HG03342 (cell line): ENCODE measurements at regions not wholly inside any gene's neighbourhood (a gene's known extent, or its start where the extent isn't known, plus 50 kb on each side); places are given as distances from the start of the nearest gene placed in this dataset.

Experiments used
- ATAC-seq: cut with Tn5 transposase; IDR thresholded peaks from one replicate; pipeline ENCODE4 v1.9.1; 2021; ENCODE audit warnings: mild to moderate bottlenecking, moderate library complexity; ENCODE audit not compliant: unreplicated experiment

DNA sequence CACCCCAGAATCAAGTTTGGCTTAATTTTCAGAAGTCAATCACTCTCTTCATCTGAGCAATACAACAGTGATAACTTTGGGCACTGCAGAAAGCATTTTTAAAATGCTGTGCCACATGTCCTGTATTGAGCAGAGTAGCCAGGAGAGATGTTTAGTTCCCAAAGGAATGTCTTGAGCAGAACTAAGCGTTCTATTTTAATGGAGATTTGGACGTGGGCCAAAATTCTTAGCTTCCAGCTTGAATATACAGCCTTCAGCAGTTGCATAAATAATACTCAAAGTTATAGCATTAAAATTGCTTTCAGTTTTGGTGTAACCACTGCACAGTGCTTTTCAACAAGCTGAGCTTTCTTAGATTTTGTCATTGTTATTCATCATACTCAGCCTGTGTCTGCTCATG is 679.2 kb downstream of the NLGN4X start:
- ATAC-seq: no peak

DNA sequence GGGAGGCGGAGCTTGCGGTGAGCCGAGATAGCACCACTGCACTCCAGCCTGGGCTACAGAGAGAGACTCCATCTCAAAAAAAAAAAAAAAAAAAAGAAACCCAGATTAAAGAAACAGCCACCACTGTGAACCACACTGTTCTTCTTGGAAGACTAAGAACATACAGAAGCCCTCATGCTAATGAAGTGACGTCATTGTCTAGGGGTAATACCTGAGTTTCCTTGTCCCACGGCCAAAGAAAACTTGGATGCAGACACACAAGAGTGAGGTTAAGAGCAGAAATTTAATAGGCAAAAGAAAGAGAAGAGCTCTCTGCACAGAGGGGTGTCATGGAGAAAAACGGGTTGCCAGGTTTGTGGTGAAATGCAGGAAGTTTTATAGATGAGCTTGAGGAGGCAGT is 691.6 kb downstream of the NLGN4X start:
- ATAC-seq: no peak

DNA sequence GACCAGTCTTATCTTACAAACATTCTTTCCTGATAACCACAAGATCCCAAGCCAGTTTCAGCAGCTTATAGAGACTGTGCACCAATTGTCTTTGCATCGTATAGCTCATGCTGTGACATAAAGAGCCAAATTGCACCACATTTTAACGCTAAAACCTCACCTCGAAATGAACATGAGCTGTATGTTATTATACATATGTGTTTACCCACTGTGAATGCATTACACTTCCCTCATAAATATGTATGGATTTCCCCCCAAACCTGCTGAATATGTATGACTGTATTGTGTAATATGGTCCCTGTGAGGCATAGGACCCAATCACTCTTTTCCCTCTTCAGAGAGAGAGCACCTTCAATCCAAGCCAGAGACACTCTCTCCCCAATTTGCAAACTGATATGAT is 692.4 kb downstream of the NLGN4X start:
- no peak for ATAC-seq

DNA sequence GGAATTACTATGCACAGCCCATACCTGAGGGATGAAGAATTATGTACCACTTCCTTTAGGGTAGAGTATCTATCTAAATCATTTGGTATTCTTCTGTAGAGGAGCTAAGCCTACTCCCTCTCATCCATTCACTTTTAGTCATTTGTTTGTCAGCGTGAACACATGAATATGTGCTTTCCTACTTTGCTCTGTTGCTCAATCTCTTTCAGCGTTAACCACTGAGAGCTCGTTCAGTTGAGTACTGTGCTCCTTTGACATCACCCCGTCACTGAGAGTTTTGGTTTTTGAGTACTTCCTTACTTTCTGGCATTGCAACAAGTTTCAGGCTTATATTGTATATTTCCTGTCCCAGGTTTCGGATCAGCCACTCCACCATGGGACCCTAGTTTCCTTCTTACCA is 700.6 kb downstream of the NLGN4X start:
- ATAC-seq: no peak

DNA sequence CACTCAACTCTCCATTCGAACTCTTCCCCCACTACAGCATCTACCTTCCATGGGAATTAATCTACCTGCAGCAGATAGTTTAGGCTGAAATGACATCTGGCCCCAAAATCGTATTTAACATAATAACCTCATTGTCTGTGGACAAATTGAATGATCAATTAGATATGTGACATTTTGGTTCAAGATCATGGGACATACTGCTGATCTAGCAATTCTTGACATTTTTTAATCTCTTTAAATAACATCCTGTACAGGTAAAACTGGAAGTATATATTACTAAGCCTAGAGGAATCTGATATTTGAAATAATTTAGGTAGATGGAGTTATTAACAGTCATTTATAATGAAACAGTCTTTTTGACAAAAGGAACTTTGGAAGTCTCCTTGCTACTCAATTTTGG is 702.5 kb downstream of the NLGN4X start:
- ATAC-seq: no peak

DNA sequence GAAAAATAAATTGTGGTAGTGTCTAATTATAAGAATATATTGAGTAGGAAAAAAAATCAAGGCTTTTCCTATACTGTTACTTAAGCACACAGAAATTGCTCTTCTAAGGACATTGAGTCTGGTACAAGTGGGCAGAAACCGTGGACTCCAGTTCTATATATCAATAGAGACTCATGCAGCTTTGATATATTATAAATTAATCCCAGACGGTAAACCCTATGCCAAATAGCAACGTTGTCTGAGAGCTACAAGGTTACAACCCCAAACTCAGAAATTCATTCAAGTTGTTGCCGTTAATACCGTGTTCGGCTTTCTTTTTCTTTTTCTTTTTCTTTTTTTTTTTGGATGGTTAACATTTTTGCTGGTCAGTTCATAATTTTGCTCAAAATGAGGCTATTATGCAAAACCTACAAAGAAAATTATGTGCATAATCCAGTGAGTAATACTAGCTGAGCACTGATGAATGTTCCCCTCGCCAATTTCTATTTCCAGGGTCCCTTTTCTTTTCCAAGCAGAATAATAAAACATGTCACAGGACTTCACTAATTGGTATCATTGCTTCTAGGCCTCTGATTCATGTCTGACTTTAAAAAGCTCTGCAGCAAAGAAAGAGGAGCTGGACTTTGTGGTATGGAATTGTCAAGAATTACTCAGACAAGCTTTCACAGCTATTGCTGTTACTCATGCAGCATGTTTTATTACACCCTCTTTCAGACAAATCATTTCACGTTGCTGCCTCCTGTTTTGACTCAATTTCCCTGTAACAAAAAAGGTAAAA is 737.7 kb downstream of the NLGN4X start:
- no peak for ATAC-seq

DNA sequence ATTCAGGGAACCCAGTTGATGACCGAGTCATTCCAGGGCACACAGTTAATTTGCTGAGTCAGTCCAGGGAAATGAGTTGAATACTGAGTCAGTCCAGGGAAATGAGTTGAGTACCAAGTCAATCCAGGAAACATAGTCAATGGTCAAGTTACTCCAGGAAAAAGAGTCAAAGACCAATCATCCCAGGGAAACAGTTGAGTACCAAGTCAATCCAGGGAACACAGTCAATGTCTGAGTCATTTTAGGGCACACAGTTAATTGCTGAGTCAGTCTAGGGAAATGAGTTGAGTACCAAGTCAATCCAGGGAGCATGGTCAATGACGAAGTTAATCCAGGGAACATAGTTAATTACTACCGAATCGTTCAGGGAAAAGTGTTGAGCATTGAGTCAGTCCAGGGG is 754.4 kb downstream of the NLGN4X start:
- ATAC-seq: no peak

DNA sequence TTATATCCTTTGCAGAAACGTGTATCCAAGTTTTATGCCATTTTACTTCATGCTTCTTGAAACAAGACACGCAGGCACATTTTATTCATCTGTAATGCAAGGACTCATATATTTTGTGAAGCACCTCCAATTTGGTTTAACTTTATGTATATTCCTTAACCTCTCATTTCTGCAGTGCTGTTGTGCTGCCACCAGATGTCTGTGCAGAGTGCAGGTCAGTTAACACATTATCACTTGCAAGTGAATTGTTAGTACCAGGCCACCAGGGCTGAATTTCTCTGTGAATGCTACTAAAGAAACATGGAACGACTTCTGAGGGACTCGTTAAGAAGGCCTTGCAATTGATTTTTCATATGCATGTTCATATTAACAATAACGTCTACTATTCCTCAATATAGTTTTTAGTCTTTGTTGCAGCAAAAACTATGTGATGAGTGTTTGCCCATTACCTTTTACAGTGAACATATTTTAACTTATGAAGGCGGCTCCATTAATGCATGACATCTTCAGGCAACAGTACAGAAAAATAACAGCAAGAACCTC is 770.3 kb downstream of the NLGN4X start:
- no peak for ATAC-seq

DNA sequence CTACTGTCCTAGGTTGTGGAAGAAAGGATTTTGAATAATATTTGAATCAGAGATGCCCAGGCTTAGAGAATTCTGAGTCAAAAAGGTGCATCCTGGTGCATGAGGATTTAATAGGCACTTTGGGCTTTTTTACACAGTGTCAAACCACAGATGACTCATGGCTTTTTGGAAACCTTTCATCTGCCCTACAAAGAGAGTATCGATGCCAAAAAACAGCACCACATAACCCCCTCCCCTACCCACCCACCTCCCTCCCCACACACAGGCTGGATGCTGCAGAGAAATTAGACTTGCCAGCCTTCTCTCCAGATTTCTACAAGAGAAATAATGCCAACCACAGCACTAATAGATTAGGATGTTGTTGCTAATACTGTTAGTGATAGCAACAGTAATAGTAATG is 779.3 kb downstream of the NLGN4X start:
- ATAC-seq: no peak

DNA sequence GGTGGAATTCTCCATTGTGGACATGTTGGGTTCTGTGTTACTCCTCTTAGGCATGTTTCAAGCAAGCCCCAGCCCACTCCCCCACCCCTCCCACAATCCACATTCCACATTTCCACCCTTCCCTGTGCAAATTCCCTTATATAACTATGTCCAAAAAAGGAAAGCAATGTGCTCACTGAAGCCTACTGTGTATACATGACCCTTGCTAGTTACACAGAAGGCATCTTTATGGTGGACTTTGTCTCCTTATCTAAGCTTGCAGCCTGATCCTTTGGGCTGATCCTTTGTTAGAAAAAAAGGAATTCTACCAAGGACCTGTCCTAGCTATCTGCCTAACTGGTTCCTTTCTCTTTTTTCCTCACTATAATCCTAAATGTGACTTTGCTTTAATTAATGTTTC is 796.8 kb downstream of the NLGN4X start:
- ATAC-seq: no peak

DNA sequence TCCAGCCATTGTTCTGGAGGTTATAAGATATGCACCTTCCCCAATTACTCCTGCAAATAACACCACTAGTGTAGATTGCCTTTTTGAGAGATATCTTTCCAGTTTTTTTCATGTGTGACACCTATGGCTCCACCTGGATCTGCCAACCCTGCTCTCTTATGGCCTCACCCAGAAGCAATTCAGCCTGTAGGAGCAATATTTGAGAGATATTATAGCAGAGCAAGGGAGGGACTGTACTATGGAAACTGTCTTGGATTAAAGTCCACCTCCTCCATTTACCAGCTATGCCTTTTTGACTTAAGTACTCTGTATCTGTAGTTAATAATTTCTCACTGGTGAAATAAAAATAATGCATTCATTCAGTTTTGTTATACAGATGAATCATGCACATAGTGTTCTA is 803.5 kb downstream of the NLGN4X start:
- ATAC-seq: no peak

DNA sequence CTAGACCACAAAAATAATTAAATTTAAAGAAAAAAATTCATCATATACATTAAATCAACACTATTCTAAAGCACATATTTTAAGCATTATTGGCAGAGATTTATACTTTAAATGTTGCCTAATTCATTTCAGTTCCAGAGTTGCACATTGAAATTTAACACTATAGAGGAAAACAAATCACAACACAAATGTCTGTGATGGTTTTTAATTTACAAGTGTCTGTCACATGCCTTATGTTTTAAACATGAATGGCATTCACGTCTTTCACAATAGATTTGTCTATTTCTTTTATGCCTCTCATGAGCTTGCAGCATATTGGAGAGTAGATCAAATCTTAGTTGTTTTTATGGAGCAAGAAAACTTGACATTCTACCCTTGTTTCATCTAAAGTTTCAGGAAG is 811.3 kb downstream of the NLGN4X start:
- ATAC-seq: no peak

DNA sequence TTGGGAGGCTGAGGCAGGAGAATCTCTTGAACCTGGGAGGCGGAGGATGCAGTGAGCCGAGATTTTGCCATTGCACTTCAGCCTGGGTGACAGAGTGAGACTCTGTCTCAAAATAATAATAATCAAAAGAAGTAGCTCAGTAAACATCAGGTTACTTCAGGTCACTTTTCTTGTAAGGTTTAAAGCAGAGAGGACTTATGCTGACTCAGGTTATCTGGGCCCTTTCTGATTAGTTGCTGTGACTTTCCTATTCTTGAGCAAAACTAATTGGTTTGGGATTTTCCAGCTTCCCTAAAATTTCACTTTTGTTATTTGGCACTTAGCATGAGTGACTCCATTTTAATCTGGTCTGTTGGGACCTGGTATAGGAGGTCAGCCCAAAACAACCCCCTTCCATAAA is 812.9 kb downstream of the NLGN4X start:
- ATAC-seq: no peak

DNA sequence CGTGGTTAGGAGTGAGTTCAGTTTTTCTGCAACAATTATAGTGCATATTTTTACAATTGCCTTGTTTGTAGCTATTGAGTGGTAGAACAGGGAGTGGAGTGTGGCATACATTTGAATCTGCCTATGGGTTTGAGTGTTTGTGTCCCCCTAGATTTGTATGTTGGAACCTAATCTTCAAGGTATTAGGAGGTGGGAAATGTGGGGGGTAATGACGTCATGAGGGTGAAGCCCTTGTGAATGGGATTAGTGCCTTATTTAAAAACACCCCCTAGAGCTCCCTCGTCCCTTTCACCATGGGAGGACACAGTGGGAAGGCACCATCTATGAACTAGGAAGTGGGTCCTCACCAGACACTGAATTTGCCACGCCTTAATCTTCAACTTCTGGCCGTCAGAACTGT is 819.6 kb downstream of the NLGN4X start:
- ATAC-seq: no peak

DNA sequence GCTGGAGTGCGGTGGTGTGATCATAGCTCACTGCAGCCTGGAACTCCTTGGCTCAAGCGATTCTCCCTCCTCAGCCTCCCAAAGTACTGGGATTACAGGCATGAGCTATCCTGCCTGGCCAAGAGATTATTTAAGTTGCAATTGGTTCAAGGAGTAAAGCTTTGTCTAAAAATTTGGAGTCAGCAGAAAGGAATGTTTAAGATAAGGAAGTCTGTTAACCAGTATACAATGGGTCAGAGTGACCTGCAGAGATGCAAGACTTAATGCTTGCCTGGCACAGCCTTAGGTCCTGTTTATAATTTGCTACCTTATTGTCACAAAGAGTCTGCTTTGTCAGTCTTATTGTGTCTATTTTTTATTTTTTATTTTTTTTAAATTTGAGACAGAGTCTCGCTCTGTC is 826.2 kb downstream of the NLGN4X start:
- ATAC-seq: no peak

DNA sequence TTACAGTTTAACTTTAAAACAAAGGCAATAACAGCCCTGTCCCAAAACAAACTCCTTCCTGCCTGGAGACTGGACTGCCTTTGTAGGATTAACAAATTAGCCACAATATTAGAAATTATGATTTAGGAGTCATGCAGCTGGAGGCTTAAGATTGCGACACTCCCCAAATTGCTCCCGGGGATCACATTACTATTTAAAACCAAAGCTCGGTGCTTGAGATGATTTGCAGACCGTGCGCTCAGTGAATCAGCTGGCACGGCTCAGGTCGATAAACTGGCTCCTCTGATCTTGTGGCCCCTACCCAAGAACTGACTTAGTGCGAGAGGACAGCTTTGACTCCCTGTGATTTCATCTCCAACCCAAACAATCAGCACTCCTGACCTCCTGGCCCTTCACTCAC is 829.3 kb downstream of the NLGN4X start:
- no peak for ATAC-seq

DNA sequence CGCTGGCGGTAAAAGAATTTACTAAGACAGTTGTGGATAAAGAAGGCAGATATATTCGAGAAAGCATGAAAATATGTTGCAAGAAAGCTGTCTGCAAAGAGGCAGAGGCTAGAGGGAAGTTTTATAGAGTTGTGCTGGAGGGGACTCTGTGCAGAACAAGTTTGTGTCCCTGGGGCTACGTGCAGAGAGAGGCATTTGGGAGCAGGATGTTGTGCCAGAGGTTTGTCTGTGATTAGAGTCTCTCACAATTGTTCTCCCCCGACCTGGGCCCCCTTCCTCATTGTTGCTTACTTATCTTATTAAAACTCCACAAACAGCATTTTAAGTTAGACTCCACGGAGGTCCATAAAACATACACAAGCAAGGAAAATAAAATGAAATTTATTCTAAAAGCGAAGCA is 831.3 kb downstream of the NLGN4X start:
- ATAC-seq: no peak

DNA sequence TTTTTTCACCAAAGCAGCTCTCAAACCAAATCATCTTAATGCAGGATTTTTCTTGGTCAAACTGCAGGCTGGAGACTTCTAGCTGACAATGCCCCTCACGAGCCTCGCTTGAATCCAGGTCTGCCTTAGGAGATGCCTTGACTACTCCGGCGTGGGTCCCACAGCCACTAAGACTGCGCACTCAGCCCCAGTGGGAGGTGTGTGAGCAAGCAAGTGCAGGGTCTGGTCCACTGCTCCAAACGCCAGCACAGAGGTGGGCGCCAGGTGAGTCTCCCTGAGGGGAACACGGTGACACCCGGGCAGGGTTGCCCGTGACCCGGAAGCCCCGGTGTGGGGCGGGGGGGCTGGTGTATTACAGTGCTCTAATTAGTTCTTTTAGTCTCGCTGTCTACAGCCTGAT is 838.3 kb downstream of the NLGN4X start:
- ATAC-seq: no peak

DNA sequence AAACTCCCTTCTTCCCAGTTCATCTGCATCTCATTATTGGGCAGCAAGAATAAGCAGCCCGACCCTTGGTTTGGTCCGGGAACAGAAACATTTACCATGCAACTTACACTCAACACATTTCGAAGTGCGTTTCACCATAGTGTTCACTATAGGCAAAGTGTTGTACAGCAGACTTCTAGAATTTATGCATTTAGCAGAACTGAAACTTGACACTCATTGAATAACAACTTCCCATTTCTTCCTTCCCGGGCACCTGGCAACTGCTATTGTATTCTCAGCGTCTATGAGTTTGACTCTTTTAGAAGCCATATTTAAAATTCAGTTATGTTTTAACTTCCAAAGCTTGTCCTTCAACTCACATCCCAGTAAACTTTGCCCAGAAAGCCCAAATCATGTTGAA is 840.6 kb downstream of the NLGN4X start:
- no peak for ATAC-seq

DNA sequence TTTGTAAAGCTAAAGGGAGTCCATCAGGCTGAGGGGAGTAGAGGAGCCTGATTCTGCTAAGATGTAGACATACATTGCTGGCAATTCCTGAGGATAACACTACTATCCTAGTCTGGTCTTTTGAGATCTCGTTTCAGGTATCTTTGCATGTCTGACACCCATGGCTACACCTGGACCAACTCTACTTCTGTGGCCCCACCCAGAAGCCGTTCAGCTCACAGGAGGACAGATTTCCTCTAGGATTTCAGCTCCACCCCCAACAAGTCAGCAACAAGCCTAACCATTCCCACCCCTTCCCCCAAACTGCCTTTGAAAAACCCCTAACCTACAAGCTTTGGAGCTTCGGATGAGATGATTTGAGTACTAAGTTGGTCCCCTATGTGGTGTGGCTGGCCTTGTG is 848.2 kb downstream of the NLGN4X start:
- ATAC-seq: no peak

DNA sequence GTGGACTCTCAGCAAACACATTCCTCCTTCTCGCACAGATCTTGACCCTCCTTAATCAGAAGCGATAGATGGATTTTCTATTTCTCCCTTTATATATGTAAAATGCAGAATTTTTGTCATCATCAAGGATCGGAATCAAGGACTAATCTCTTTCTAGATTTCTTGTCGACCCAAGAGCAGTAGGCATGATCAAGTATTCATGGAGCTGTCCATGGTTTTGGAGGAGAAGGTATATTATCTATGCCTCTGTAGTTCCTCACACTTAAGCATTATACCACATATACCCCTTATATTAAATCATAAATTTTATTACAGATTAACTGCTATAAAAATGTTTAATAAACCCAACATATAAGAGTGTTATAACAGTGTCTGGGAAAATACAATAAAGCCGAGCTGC is 886.8 kb downstream of the NLGN4X start:
- ATAC-seq: no peak

DNA sequence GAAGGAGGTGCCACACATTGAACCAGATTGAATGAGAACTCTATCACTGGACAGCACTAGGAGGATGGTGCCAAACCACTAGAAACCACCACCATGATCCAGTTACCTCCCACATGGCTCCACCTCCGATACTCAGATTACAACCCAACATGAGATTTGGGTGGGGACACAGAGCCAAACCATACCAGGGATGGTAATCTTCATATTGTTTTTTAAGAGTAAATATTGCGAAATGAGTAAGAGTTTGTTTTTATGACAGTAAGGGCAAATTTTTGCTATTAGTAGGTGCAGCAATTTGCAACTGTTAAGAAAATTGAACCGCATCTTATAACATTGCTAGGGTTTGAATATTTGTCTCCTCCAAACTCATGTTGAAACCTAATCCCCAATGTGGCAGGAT is 891.5 kb downstream of the NLGN4X start:
- no peak for ATAC-seq

DNA sequence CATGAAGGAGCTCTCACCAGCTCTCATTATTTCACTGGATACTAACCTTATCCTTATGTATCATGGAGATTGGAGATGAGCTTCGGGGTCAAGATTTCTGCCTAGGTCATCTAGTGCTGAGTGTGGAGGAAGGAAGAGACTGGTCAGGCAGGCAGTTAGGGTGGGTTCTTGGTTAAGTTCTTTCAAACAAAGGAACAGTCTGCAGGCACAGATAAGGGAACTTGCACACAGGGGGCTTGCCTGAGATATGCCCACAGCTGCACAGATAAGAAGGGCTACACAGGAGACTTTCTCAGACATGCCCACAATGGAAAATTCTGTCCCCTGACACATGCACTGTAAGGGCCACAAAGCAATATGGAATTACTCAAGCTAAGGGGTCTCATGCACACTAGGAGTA is 904.1 kb downstream of the NLGN4X start:
- no peak for ATAC-seq
